Gastrocnemius medialis (tissue), 4 donors: ENCODE measurements at regions not wholly inside any gene's neighbourhood (a gene's known extent, or its start where the extent isn't known, plus 50 kb on each side); places are given as distances from the start of the nearest gene placed in this dataset.
"Not testable (repeated sequence)": the region's sequence is repeated elsewhere in the genome, so short reads cannot be mapped to it uniquely, and the experiment has no call there.

Source experiments
- ATAC-seq, 2 donors: fragments of 150-250 bp; one replicate each; pipeline ENCODE4 v1.9.1; 2016
- DNase-seq, 2 donors: peaks; one replicate each; pipeline ENCODE4 v3.0.0-alpha.2; 2019
- H3K27ac ChIP-seq, 4 donors: fragments of 200-600 bp; sonication (generic); 1 replicate in 1 of 4; 2 replicates in 3 of 4; pipeline ENCODE4 v1.5.1; 2016 to 2018; ENCODE audit warnings: mild to moderate bottlenecking in 2 of 4, moderate library complexity in 1 of 4
- H3K27me3 ChIP-seq, 3 donors: fragments of 200-600 bp; sonication (generic) in 2 of 3; 1 replicate in 1 of 3; 2 replicates in 2 of 3; pipeline versions ENCODE4 v1.5.1 to v1.6.0; 2016 to 2019; ENCODE audit warnings: mild to moderate bottlenecking in 1 of 3, moderate library complexity in 1 of 3
- H3K36me3 ChIP-seq, 2 donors: fragments of 200-600 bp; sonication (generic) in 1 of 2; one replicate each; pipeline ENCODE4 v1.5.1; 2017 to 2018
- H3K4me1 ChIP-seq, 2 donors: fragments of 200-600 bp; sonication (generic) in 1 of 2; one replicate each; pipeline ENCODE4 v1.5.1; 2016 to 2017; ENCODE audit warnings: mild to moderate bottlenecking in 2 of 2
- H3K4me3 ChIP-seq, 4 donors: fragments of 200-600 bp; sonication (generic) in 3 of 4; 1 replicate in 1 of 4; 2 replicates in 3 of 4; pipeline ENCODE4 v1.5.1; 2016 to 2019; ENCODE audit warnings: mild to moderate bottlenecking in 2 of 4
- H3K9me3 ChIP-seq, 3 donors: fragments of 200-600 bp; sonication (generic) in 2 of 3; 1 replicate in 1 of 3; 2 replicates in 2 of 3; pipeline ENCODE4 v1.5.1; 2016 to 2019
- POLR2A ChIP-seq, 2 donors: fragments of 450-650 bp; IDR thresholded peaks; one replicate each; pipeline ENCODE4 v1.6.1; 2017; ENCODE audit warnings: antibody characterized with exemption in 2 of 2, mild to moderate bottlenecking in 2 of 2, moderate library complexity in 2 of 2
- in situ Hi-C, 4 donors: fragments of 200-750 bp; cut with MboI; loops; one replicate each; pipeline versions ENCODE4 v1.15.0 to v1.8.0; 2017; ENCODE audit warnings: low sequenced_read_pairs in 4 of 4
- intact Hi-C: fragments of 100-400 bp; cut with DNase I; formaldehyde crosslinking; loops from one replicate; pipeline ENCODE4 v1.15.1; 2023; ENCODE audit warnings: low total_unique reads
- TF ChIP-seq, protein P1 (sequence below), 5 experiments: fragments of 450-650 bp in 3 of 5; fragments of 200-600 bp in 2 of 5; sonication (generic) in 2 of 5; IDR thresholded peaks in 4 of 5; conservative IDR thresholded peaks in 1 of 5; 1 replicate in 4 of 5; 2 replicates in 1 of 5; pipeline ENCODE4 v1.5.1; 2016 to 2019; ENCODE audit warnings: antibody characterized with exemption in 5 of 5, mild to moderate bottlenecking in 3 of 5, moderate library complexity in 3 of 5

DNA sequence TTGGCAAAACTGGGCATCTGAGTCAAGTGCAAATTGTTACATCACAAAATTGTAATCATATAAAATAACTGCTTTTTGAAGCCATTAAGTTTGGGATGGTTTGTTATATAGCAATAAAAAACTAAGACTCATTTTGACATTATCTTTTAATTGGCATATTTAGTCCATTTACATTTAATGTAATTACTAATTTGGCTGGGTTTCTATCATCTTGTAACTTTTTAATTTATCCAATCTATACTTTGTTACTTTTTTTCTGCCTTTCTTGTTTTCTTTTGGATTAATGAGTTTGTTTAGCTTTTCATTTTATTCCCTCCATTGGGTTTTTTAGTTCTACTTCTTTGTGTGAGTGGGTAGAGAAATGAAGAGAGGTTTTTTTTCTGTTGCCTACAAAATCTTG, 76.3 kb downstream of the DRAM2 start:
- Histone ChIP-seq H3K27ac (no peak overlapping the region), H3K4me1 (no peaks in the 10 kb centered on the region), H3K27me3 (no peaks in the 10 kb centered on the region), H3K4me3 (no peak overlapping the region), H3K9me3 (no peaks in the 10 kb centered on the region), H3K36me3 (no peaks in the 10 kb centered on the region)
- DNase-seq = no peak
- TF ChIP-seq POLR2A (IDR thresholded peaks at IDR 0.05) = no peak
- TF ChIP-seq, protein P1, sequence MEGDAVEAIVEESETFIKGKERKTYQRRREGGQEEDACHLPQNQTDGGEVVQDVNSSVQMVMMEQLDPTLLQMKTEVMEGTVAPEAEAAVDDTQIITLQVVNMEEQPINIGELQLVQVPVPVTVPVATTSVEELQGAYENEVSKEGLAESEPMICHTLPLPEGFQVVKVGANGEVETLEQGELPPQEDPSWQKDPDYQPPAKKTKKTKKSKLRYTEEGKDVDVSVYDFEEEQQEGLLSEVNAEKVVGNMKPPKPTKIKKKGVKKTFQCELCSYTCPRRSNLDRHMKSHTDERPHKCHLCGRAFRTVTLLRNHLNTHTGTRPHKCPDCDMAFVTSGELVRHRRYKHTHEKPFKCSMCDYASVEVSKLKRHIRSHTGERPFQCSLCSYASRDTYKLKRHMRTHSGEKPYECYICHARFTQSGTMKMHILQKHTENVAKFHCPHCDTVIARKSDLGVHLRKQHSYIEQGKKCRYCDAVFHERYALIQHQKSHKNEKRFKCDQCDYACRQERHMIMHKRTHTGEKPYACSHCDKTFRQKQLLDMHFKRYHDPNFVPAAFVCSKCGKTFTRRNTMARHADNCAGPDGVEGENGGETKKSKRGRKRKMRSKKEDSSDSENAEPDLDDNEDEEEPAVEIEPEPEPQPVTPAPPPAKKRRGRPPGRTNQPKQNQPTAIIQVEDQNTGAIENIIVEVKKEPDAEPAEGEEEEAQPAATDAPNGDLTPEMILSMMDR (IDR thresholded peaks at IDR 0.05 in 4 of 5, conservative IDR thresholded peaks at IDR 0.05 in 1 of 5) = no peak
- no peak for ATAC-seq
- intact Hi-C loops = no loop called here
- in situ Hi-C loops = no loop called here

DNA sequence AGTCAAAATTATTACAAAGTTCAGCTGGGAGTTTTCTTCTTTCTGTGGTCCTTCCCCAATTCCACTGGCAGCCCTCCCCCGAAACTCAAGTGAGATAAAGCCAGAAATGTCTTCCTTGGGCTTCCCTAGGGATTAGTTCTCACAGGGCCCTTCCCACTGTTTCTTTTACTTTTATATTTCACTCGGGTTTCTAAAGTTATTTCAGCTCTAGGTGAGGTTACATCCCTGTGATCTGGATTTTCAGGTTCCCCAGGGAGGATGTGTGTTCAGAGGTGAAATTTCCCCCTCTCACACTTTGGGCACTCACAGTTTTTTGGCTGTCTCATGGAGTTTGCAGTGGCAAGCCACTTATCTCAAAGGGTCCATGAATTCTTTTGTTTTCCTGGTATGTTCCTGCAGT, 77.3 kb downstream of the DRAM2 start:
- H3K36me3 ChIP-seq = no peaks in the 10 kb centered on the region
- H3K4me3 ChIP-seq = no peak overlapping the region
- no peaks in the 10 kb centered on the region for H3K27me3 ChIP-seq
- DNase-seq (no peak), ATAC-seq (no peak)
- no peak overlapping the region for H3K27ac ChIP-seq
- intact Hi-C loops (no loop called here), in situ Hi-C loops (no loop called here)
- H3K4me1 ChIP-seq = no peaks in the 10 kb centered on the region
- TF ChIP-seq, protein P1 (IDR thresholded peaks at IDR 0.05 in 4 of 5, conservative IDR thresholded peaks at IDR 0.05 in 1 of 5) = no peak
- no peaks in the 10 kb centered on the region for H3K9me3 ChIP-seq

DNA sequence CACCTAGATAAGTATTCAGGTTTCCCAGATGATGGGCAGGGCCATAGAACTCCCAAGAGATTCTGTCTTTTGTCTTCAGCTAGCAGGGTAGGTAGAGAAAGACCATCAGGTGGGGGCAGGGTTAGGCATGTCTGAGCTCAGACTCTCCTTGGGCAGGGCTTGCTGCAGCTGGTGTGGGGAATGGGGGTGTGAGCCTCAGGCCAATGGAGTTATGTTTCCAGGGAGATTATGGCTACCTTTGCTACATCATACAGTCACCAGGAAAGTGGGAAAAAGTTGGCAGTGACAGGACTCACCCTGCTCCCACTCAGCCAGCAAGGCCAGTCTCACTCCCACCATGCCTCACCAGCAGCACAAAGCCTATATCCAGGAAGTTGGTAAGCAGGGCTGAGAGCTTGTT, 77.8 kb downstream of the DRAM2 start:
- ATAC-seq (no peak), DNase-seq (no peak)
- intact Hi-C loops (no loop called here), in situ Hi-C loops (no loop called here)
- Histone ChIP-seq H3K4me3 (no peak overlapping the region), H3K36me3 (no peaks in the 10 kb centered on the region), H3K9me3 (no peaks in the 10 kb centered on the region), H3K4me1 (no peaks in the 10 kb centered on the region), H3K27me3 (no peaks in the 10 kb centered on the region), H3K27ac (no peak overlapping the region)
- TF ChIP-seq, protein P1 (IDR thresholded peaks at IDR 0.05 in 4 of 5, conservative IDR thresholded peaks at IDR 0.05 in 1 of 5) = no peak
- no peak for TF ChIP-seq POLR2A (IDR thresholded peaks at IDR 0.05)

DNA sequence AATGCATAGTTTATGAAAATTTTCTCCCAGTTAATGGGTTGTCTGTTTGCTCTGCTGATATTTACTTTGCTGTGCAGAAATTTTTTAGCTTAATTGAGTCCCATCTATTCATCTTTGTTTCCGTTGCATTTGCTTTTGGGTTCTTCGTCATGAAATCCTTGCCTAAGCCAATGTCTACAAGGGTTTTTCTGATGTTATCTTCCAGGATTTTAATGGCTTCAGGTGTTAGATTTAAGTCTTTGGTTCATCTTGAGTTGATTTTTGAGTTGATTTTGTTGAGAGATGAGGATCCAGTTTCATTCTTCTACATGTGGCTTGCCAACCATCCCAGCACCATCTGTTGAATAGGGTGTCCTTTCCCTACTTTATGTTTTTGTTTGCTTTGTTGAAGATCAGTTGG, 85.2 kb downstream of the DRAM2 start:
- Histone ChIP-seq H3K4me1 (no peaks in the 10 kb centered on the region), H3K4me3 (no peak overlapping the region), H3K27me3 (no peaks in the 10 kb centered on the region), H3K27ac (no peak overlapping the region), H3K36me3 (no peaks in the 10 kb centered on the region), H3K9me3 (no peaks in the 10 kb centered on the region)
- in situ Hi-C loops (no loop called here), intact Hi-C loops (no loop called here)
- DNase-seq (no peak), ATAC-seq (no peak)
- TF ChIP-seq POLR2A (IDR thresholded peaks at IDR 0.05) = no peak
- TF ChIP-seq, protein P1 (IDR thresholded peaks at IDR 0.05 in 4 of 5, conservative IDR thresholded peaks at IDR 0.05 in 1 of 5) = no peak

DNA sequence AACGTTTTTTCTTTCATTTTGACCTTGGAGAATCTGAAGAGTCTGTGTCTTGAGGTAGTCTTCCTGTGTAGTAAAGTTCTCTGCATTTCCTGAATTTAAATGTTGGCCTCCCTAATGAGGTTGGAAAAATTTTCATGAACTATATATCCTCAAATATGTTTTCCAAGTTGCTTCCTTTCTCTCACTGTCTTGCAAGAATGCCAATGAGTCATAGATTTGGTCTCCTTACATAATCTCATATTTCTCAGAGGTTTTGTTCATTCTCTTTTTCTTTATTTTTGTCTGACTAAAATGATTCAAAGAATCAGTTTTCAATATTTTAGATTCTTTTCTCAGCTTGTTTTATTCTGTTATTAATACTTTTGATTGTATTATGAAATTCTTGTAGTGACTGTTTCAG, 87.6 kb downstream of the DRAM2 start:
- TF ChIP-seq, protein P1 (IDR thresholded peaks at IDR 0.05 in 4 of 5, conservative IDR thresholded peaks at IDR 0.05 in 1 of 5) = no peak
- no peak for TF ChIP-seq POLR2A (IDR thresholded peaks at IDR 0.05)
- H3K27me3 ChIP-seq = no peaks in the 10 kb centered on the region
- H3K36me3 ChIP-seq = no peaks in the 10 kb centered on the region
- in situ Hi-C loops (no loop called here), intact Hi-C loops (no loop called here)
- H3K9me3 ChIP-seq = no peaks in the 10 kb centered on the region
- ATAC-seq (no peak), DNase-seq (no peak)
- H3K4me1 ChIP-seq = no peaks in the 10 kb centered on the region
- no peak overlapping the region for H3K27ac ChIP-seq
- no peak overlapping the region for H3K4me3 ChIP-seq

DNA sequence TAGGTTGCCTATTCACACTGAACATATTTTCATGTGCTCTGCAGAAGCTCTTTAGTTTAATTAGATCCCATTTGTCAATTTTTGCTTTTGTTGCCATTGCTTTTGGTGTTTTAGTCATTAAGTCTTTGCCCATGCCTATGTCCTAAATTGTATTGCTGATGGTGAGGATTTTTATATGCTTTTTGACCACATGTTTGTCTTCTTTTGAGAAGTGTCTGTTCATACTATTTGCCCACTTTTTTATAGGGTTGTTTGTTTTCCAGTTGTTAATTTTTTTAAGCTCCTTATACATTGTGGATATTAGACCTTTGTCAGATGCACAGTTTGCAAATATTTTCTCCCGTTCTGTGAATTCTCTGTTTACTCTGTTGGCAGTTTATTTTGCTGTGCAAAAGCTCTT, 84.5 kb upstream of the LRIF1 start:
- H3K4me1 ChIP-seq, H3K9me3 ChIP-seq, DNase-seq, in situ Hi-C loops, H3K27ac ChIP-seq, intact Hi-C loops, H3K36me3 ChIP-seq, ATAC-seq, H3K27me3 ChIP-seq, H3K4me3 ChIP-seq: not testable (repeated sequence)
